ENCODE measurements at regions not wholly inside any gene's neighbourhood (a gene's known extent, or its start where the extent isn't known, plus 50 kb on each side); places are given as distances from the start of the nearest gene placed in this dataset.
"Not testable (repeated sequence)": the region's sequence is repeated elsewhere in the genome, so short reads cannot be mapped to it uniquely, and the experiment has no call there.

DNA sequence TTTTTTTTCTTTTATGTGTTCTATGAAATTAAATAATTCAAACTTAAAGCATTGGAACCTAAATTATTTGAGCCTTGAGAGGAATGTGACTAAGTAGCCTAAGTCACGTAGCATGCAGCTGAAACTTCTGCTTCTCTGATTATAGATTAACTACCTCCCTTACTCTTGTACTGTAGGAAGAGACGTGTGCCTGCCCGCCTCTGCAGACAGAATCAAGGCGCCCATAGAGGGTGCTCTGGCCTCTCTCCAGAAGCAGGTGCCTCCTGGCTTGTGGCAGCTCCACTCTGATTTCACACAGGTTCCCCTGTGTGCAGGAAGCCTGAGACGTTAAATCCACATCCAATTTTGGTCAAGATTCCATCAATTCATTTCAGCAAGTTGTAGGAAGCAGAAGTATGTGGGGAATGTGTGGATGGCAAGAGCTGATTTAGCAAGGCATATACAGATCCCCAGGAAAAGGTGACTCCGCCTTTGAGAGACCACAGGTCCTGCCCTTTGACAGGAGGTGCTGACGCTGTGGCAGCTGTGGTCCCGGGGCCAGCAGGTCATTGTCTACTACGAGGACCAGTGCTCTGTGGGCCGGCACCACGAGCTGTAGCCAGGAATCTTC lies 1418.8 kb downstream of the CDH11 start:
- no peak for DNase-seq (ENCODE audit: low spot score)

DNA sequence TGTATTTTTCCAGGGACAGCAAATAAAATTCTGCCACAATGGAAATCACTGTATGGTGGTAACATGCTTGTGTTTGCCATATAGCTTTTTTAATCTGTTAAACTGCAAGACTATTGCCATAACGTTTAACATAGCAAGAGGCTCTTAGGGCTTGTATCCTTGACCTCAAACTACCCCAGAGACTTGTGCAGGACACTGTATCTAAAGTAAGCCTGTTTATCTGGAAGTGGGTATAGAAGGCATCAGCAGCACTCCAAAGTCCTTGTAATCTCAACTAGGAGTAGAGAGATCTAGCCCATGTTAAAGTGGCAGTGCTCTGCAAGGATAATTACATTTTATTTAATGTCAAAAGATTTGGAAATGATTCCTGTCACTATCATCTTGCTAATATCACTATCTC lies 1424.1 kb downstream of the CDH11 start:
- no peak for DNase-seq (ENCODE audit: low spot score)

DNA sequence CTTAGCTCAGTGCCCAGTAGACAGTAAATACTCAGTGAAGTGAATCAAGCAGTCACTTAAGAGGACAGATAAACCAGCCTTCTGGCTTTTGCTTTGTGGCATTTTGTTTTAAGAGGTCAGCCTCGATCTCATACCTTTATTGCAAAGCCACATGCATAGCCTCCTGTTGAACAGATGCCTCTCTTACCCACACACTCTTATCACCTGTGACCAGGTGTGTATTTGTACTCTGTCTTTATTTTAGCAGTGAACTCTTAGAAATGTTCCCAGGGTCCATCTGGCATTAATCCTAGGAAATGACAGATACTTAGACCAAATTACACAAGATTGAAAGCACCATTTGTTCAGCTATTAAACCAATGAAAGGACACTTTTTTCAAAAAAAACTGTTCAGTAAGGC lies 1426.5 kb downstream of the CDH11 start:
- no peak for DNase-seq (ENCODE audit: low spot score)

DNA sequence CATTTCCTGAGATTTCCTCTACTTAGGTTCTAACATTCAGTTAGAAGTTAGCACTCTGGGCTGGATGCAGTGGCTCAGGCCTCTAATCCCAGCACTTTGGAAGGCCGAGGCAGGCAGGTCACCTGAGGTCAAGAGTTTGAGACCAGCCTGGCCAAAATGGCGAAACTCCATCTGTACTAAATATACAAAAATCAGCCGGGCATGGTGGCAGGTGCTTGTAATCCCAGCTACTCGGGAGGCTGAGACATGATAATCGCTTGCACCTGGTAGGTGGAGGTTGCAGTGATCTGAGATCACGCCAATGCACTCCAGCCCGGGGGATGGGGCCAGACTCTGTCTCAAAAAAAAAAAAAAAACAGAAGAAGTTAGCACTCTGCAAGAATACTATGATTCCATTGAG lies 1430.9 kb downstream of the CDH11 start:
- no peak for DNase-seq (ENCODE audit: low spot score)

DNA sequence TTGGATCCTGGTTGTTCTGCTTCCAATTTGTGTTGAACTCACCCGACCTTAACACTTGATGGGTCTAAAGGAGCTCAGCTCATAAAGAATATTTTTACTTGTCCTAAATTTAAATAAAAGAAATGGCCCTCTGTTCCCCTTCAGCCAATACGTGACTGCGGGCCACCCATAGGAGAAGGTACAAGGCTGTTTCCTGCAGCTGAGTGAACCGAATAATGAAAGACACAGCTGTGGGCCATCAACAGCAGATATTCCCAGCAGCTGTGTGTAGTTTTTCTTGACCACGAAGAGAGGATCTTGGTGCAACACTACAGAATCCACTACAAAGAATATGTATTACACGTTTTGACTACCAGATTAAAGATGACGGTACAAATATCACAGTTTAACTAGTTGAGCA lies 1431.6 kb downstream of the CDH11 start:
- no peak for DNase-seq (ENCODE audit: low spot score)

DNA sequence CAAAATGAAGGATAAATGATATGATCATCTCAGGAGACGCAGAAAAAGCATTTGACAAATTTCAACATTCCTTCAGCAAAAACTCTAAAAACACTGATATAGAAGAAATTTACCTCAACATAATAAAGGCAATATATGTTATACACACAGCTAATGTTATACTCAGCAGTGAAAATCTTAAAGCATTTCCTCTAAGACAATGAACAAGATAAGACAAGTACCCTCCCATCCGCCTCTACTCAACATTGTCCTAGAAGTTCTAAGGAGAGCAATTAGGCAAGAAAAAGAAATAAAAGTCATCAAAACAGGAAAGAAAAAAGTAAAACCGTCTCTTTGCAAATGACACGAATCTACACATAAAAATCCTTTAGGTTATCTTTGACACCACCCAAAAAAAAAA lies 1432.8 kb downstream of the CDH11 start:
- DNase-seq (ENCODE audit: low spot score) = no peak

DNA sequence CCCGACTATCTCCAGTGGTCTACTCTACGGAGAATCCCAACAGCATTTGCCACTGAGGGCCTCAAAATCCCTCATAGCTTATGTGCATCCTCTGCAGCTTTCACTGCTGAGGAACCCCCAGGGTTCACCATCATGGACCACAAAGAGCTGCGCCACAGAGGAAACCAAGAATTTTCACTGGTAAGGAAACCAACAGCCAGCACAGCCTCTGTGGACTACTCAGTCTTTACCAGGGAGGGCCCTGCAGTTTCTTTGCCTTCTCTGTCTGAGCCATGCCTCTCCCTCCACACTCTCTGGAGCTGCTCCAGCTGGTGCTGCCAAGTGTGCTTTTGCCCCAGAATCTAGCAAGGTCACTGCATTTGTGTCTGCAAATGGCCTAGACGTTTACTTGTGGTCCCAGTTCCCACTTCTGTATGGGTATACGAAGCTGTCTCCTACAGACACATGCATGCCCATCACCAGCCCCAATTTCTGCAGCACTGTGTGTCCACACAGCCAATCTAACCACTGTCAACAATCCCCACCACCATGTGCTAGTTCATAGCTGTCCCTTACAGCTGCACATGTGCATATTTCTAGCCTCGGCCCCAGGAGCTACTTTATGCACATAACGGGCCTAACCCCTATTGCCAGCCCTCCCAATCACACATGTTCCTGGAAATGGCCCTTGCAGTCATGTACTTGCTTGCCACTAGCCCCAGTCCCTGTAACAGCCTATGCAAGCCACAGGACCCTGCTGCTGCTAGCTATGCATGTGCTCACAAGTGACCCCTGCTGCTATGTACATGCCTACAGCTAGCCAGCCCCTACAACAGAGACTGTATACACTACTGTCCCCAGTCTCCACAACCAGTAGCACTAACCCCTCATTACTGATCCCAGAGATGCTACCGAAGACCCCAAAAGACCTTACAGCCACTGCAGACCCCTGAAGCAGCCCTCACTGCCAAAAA lies 1437.4 kb downstream of the CDH11 start:
- no peak for DNase-seq (ENCODE audit: low spot score)

DNA sequence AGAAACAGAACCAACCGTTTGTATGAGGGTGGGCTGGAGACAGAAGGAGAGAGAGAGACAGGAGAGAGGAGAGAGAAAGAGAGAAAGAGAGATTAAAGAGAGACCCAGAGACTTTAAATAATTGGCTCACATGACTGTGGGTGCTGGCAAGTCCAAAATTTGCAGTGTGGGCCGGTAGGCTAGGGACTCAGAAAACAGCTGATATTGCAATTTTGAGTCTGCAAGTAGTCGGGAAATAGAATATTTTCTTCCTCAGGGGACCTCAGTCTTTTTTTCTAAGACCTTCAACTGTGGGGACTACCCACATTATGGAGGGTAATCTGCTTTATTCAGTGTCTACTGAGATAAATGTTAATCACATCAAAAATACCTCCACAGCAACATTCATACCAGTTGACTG lies 1439.0 kb downstream of the CDH11 start:
- DNase-seq (ENCODE audit: low spot score) = no peak

DNA sequence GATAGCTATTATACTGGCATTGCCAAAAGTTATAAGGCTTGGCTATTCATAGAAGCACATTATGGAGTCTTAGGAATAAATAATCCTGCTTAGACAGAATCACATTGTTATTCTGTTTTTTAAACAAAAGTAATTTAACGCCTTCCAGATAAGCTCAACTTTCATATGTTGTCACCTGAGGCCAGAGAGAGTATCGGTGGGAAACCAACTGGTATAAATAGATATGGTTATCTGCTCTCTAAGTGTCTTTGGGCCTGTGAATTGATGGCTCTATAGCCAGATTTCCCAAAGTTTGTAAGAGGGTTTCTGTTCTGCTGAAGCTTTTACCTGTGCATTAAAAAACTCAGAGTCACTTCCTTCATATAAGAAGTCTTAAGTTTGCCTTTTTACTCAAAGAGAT lies 1449.4 kb downstream of the CDH11 start:
- no peak for DNase-seq (ENCODE audit: low spot score)

DNA sequence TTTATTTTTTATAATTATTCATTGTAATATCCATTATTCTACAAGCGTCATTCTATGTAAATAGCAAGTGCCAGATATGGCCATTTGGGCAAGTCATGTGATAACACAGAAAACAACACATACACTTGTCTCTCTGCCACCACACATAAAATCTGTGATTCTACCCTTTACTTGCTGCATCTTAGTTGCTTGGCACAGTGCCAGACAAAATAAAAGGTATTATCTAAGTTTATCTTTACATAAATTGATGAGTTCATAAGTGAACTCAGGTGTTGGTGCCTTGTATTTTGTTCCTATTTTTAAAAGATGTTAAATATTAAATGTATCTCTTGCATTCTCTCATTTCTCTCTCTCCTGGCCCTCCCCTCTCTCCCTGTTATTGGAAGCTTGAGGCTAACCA lies 1458.7 kb downstream of the CDH11 start:
- no peak for DNase-seq (ENCODE audit: low spot score)

DNA sequence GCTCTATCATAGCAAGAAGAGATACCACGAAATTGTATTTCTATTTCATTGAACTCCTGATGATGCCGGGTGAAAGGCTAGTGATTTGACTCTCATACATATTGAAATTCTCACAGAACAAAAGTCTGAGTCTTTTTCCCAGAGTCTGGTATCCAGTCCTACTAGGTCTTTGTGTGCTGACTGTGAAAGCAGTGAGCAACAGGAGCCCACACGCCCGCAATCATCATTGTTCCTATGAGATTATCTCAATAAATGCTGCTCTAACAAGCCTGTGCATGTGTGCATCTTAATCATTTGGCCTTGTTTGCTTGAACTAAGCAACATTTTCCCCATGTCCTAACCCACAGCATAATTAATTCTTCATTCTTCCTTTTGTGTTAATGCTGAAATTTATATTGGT lies 1466.0 kb downstream of the CDH11 start:
- DNase-seq (ENCODE audit: low spot score) = no peak

DNA sequence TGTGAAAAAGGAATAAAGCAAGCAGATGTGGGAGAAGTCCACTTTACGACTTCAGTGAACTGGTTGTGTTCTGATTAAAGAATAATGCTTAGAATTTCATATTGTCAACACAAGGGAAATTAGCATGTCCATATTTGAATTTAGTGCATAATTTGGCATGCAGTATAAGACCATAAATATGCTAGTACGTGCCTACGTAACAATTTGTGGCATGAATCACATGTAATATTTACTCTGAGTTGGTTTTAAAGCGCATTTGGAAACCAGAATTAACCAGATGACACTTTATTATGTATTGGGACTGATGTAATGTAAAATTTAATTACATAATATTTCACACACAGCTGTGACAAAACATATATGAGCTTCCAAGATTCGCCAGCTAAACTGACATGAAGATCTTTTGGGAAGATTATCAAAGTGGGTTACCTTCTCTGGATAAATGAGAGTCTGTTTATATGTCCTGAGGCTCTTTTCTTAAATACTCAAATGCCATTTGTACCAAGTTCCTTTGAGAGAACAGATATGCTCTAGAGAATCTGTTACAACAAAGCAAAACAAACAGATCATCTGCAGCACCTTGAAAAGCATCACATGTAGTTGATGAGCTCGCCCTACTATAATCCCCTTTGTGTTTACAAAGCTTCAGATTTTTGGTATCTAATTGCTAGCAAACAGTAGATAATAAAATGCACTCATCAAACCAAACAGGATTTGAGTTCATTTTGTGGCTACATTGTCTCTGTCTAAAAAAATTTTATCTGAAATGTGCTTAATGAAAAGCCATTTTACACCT lies 1468.6 kb downstream of the CDH11 start:
- DNase-seq (ENCODE audit: low spot score) = no peak

DNA sequence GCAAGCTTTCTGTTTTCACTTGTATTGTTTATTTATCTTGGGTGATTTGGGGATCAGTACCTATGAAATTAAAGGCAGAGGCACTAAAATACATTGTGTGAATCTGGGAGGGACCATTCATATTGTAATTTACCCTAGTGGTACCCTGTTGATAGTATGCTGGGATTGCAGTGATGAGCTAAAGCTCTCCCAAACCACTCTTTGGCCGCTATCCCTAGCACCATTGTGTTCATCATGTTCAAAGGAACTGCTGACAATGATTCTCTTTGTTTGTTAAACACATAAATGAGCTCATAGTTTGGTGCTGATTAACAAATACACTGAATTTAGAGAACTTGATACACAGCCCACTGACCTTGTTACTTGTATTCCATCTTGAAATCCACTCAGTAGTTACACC lies 1469.8 kb downstream of the CDH11 start:
- no peak for DNase-seq (ENCODE audit: low spot score)

DNA sequence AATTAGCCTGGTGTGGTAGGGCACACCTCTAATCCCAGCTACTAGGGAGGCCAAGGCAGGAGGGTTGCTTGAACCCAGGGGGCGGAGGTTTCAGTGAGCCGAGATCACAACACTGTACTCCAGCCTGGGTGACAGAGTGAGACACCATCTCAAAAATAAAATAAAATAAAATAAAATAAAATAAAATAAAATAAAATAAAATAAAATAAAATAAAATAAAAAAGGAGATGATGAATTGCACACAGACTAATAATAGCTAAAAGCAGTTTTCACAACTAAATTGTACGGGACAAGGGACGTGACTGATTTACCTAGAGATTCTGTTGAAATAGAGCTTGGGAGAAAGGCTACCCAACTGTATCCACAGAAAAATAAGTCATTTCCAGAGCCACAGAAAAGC lies 1471.3 kb downstream of the CDH11 start:
- DNase-seq (ENCODE audit: low spot score) = no peak

DNA sequence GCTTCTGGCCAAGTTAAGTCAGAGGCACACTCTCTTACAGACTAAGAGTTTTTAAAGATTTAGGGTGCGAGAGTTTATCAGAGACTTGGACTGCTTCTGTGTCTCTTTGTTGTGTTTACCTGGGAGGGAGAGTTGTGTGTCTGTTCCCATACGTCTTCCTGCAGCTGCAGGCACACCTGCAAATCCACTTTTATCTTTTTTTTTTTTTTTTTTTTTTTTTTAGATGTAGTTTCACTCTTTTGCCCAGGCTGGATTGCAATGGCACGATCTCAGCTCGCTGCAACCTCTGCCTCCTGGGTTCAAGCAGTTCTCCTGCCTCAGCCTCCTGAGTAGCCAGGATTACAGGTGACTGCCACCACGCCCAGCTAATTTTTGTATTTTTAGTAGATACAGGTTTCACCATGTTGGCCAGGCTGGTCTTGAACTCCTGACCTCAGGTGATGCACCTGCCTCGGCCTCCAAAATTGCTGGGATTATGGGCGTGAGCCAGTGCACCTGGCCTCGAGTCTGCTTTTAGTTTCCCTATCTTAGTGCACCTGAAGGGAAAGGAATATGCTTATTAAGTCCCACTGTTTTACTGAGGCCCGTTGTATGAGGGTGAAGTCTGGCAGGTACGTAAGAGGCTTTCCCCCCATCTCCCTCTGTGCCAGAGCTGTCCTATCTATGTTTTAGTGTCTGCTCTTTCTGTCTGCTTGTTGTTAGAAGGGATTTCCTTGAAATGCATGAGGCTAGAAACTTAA lies 1488.0 kb downstream of the CDH11 start:
- not testable (repeated sequence) for DNase-seq (ENCODE audit: low spot score)

DNA sequence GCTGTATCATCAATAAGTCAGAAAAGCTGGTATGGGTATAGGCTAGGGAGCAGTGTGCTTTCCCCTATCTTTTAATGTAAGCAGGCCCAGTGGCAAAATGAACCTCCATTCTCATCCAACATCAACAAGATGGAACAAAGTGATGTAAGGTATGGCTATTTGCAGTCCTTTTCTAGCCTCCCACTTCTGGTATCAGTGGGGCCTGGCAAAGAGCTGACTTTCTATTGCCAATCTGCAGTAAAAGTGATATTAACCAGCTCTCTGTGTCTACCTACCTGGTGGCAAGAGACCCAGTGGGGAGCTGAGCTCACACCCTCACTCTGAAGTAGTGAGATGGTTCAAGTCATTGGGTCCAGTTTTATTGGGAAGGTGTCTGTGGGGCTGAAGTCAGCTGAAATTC lies 1492.6 kb downstream of the CDH11 start:
- DNase-seq (ENCODE audit: low spot score) = no peak

DNA sequence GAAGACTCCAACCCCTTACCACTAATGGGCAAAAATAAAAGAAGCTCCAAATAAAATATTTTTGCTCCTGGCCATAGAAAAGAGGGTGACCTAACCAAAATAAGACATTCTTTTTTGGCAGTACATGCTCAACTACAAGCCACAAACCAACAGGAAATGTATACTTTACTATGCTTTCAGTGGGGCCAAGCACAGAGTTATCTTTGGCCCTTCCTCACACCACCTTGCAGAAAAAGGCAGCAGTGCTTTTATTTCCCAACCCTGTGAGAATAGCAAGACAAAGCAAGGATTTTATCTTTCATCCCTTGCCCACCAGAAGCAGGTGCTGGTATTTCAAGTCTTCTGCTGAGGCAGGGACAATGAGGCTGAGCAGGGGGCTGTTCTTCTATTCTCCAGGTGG lies 1493.1 kb downstream of the CDH11 start:
- no peak for DNase-seq (ENCODE audit: low spot score)

DNA sequence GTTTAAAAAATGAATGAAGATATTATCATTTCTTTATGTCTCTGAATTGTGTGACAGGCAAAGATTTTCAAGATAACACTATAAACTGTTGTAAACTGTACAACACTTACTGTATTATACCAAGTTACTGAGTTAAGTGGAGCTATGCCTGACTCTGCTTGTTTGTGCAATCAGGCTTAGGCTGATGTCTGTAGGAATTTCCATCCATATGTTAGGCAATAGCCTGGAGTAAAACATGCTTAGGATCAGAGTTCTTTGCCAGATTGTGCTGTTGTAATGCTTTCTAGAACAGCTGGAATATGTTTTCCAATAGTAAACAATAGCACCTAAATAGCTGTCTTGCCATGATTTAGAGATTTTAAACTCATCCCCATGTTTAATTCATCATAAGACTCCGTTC lies 1496.7 kb downstream of the CDH11 start:
- no peak for DNase-seq (ENCODE audit: low spot score)

DNA sequence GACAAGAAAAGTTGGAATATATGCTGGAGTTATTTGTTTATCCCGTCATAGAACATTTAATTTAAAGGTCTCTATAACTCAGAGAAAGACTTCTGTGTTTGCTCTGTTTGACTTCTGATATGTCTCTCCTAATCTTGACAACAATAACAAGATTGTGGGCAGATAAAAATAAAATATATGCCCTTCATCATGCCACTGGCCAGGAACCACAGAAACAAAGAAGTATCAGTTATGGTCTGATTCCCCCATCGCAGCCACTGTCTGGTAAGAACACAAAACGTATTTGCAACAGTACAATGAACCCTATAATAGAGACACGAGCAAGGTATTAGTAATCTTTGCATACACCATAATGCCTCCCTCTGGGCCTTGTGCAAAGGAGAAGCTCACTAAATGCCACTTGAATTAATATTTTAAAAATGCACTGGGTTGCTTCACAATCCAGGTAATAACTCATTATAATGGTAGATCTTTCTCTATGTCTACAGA lies 1498.3 kb downstream of the CDH11 start:
- no peak for DNase-seq (ENCODE audit: low spot score)

DNA sequence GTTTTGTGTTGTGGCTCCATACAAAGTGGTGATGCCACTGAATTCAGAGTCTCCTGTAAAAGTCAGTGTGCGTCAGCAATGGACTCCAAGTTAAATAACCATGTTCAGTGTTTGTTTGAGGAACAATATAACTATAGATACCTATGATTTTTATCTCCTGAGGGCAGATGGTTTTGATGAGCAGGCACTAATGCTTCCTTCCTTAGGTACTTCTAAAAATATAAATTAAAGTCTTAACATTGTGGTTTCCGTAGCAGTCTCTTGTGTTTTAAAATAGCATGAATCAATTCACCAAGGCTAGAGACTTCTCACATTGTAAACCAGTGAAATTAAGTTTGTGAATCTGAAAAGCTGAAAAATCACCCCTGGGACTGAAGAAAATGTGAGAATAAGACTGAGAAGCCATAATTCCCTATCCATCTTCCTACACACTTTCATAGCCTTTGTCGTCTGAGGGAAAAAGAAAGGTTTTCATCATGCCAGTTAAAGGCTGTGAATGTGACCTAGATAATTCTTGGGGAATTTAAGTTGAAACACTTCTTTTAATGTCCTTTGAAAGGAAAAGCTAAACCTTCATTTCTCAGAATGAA lies 1502.9 kb downstream of the CDH11 start:
- no peak for DNase-seq (ENCODE audit: low spot score)

DNA sequence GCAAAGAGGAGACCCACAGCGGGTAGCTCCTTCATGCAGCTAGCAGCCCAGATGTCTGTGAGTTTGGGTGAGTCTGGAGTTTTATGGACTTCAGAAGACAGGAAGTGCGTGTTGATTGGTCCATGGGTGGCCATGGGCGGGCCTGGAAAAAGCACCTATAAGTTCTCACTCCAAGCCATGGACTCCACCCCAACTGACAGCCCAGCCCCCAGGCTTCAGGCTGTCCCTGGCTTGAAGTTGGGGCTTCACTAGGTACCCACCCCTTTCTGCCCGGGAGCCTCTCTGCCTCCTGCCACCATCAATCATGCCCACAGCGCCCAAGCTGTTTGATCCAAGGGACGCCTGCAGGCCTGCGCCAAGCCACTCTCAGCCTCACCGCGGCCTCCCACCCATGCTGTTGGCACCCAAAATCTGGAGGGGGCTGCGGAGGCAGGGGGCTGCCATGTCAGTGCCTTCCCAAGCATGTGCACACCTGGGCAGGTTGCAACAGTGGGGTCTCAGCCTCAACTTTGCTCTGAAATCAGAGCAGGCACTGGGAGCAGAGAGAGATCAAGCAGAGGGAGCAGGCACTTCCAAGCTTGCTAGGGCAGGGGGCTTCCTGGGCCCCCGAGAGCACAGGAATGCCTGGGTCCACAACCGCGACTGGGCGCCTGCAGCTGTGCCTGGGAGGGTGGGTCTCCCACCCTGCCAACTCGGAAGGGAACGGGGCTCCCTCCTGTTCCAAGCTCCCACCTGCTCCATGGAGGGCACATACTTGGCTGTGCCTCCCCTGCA lies 1503.7 kb downstream of the CDH11 start:
- no peak for DNase-seq (ENCODE audit: low spot score)

Data from AG08395 (cell line).